ENCODE measurements at regions not wholly inside any gene's neighbourhood (a gene's known extent, or its start where the extent isn't known, plus 50 kb on each side); places are given as distances from the start of the nearest gene placed in this dataset.

DNA sequence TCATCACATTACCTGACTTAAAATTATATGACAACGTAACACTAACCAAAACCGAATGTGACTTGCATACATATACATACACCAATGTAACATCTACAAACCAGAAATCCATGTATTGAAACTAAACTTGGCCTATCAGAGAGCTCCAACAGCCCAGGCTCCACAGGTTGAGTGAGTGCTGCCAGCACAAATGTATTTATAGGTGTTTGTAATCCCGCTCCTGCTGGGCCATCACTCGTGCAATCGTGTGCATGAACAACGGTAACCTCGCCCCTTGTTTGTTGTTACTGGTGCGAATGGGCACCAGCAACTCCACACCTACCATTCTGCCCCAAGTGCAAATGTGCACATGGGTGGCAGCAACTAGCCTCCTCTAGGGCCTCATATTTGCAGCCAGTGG lies 165.7 kb upstream of the XIST start:
- TF ChIP-seq, protein P1, sequence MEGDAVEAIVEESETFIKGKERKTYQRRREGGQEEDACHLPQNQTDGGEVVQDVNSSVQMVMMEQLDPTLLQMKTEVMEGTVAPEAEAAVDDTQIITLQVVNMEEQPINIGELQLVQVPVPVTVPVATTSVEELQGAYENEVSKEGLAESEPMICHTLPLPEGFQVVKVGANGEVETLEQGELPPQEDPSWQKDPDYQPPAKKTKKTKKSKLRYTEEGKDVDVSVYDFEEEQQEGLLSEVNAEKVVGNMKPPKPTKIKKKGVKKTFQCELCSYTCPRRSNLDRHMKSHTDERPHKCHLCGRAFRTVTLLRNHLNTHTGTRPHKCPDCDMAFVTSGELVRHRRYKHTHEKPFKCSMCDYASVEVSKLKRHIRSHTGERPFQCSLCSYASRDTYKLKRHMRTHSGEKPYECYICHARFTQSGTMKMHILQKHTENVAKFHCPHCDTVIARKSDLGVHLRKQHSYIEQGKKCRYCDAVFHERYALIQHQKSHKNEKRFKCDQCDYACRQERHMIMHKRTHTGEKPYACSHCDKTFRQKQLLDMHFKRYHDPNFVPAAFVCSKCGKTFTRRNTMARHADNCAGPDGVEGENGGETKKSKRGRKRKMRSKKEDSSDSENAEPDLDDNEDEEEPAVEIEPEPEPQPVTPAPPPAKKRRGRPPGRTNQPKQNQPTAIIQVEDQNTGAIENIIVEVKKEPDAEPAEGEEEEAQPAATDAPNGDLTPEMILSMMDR (IDR thresholded peaks at IDR 0.05), result no peak
- no peak for TF ChIP-seq POLR2A (IDR thresholded peaks at IDR 0.05)

All from testis (tissue), 2 donors.